HG03097 (cell line): ENCODE measurements at regions not wholly inside any gene's neighbourhood (a gene's known extent, or its start where the extent isn't known, plus 50 kb on each side); places are given as distances from the start of the nearest gene placed in this dataset.

Source experiments
- ATAC-seq: cut with Tn5 transposase; IDR thresholded peaks from one replicate; pipeline ENCODE4 v1.9.1; 2021; ENCODE audit not compliant: unreplicated experiment, low FRiP score

GRCh38 chr10:113354711-113355110, 198.1 kb upstream of the HABP2 start:
- no peak for ATAC-seq

GRCh38 chr10:113356794-113357680, 195.8 kb upstream of the HABP2 start:
- ATAC-seq: no peak

GRCh38 chr10:113357681-113358300, 195.1 kb upstream of the HABP2 start:
- ATAC-seq: no peak

DNA sequence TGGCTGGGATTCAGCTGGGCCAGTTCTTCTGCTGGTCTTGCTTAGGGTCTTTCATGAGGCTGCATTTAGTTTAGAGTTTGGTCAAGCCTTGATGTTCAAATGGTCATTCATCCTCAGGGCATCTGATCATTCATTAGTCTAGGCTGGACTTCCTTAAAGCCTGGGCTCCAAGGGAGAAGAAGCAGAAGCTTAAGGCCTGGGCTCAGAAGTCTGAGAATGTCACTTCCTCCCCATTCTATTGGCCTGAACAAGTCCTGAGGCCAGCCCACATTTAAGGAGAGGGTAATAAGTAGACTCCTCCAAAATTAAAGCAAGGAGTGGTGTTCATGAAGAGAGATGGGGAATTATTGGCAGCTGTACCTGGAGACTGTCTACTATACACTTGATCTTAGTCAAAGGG, 193.2 kb upstream of the HABP2 start:
- no peak for ATAC-seq

GRCh38 chr10:113360870-113361269, 192.0 kb upstream of the HABP2 start:
- ATAC-seq: no peak

DNA sequence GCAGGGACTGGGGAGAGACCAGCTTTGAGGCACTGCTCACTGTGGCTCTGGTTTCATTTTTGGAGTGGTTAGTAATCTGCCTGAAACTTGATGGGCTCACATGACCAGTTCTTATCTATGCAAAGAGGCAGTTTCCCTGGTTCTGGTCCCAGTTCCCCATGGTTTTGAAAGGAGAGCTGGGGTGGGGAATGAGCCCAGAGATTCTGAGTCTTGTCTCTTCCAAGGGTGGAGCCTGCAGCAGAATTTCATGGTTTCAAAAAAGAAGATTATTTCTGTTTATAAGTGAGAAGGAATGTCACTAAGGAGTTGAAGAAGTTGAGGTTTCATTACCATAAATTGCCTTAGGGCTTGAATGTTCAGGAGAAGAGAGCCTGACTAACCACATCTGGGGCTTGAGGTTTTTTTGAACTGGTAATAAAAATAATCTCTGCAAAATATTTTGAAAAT, 190.2 kb upstream of the HABP2 start:
- ATAC-seq: no peak

DNA sequence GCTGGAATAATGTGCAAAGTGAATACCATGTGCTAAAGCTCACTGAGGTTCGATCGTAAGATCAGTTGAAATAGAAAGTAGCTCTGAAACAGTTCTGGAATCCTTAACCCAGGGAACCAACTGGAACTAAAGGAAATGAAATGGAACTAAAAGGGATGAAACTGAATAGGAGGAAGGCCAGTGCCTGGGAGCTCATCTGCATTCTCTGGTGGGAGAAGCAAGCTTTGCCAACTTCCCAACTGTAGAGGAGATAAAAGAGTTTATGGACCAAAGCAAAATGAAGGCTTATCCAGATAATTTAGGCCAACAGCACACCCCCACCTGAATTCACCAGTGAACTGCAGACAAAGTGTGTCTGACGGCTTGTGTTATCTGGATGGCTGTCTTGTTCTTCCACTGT, 188.6 kb upstream of the HABP2 start:
- ATAC-seq: no peak

GRCh38 chr10:113368666-113369364, 184.0 kb upstream of the HABP2 start:
- ATAC-seq: no peak

GRCh38 chr10:113369365-113369694, 183.5 kb upstream of the HABP2 start:
- ATAC-seq: no peak

GRCh38 chr10:113376428-113376827, 176.4 kb upstream of the HABP2 start:
- ATAC-seq: no peak

DNA sequence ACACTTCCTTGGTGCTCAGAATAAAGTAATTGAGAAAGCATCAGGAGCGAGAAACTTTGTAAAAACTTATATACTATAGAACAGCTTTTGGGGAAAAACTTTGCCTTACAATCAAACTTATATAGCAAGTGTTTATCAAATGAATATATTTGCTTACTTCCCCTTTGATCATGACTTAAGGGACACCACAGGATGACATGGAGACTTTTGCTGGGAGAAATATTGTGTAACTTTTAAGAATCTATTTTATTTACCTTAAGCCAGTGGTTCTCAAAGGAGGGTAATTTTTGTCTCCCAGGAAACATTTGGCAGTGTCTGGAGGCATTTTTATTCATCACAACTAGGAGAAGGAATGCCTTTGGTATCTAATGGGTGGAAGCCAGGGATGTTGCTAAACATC, 173.8 kb upstream of the HABP2 start:
- no peak for ATAC-seq

- no peak for ATAC-seq
These were observed 171.4 kb upstream of the HABP2 start for GRCh38 chr10:113381416-113381815.

DNA sequence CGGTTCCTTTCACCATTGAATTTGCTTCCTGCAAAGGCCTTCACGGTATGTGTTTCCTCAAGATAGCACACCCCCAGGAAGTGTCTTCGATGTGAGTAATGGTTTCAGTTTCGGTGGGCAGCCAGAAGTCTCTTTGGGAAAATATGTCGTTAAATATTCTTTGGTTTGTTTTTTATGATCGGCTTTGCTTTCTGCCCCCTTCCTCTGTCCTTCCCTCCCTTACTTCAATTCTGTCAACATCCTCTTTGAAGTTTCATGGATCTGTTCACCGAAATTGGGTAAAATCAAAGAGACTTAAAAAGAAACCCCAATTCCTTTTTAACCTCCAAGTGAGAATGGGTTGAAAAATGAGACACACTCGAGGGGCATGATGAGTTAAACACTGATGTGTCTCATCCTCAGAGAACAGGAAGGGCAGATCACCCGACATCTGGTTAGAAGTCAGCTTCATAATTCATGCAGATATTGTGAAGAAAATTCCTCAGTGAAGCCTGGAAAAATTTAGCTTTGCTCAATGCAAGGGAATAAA, 170.8 kb upstream of the HABP2 start:
- ATAC-seq: no peak

GRCh38 chr10:113382691-113383090, 170.2 kb upstream of the HABP2 start:
- ATAC-seq: no peak

DNA sequence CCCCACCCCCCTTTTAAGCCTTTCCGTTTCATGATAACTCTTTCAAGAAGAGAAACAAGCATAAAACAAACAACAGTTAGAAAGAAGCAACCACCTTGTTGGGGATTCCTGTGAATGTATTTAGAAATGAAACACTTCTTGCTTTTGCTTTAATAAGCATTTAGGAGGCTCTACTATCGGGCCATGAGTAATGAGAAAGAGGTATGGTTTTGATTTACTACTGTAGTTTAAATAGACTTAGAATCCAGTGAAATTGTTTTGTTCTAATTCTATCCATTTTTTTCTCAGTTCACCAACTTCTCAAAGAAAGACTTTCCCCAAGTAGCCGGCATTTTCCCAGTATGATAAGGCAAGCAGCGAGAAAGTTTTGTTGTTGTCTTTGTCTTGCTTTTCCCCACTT, 168.7 kb upstream of the HABP2 start:
- ATAC-seq: no peak

DNA sequence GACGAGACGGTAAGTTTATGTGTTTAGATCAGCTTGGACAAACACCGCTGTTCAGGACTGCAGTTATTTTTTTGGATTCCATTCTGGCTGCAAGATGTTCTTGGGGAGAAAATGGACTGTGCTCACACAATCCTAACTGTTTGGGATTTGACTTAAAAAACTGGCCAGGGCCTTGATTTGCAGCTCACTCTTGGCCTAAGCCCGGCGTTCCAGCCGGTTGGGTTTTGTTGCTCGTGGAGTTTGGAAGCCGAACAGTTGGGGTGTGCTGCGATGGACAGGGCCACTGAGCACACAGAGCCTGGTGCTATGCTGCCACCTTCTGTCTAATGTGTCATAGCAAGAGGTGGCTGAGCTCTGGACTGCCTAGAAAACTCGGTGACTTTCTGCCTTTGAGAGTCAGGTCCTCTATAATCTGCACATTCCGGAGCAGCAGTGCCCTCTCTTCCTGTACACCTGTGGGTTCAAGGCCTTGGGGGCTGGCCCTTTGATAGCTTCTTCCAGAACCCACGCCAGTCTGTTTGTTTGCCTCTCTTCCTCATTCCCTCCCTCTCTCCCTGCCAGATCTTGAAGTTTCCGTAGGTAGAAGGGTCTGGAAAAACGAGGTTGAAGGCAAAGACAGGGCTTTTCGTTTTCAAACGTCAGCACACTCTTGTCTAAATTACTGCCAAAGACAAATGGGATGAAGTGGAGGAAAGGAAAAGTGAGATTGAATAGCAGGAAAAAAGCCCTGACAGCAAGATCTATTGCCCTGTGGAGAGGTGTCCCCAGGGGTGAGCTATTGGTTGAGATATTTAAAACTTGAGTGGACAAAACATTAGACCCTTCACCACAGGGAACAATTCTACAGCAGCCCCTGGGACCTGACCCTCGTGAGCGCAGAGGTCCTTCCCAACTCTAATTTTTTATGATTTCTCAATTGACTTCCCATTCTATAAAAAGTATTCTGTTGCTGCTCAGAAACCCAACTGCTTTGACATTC, 167.5 kb upstream of the HABP2 start:
- peak; percentile 84 for ATAC-seq

GRCh38 chr10:113386005-113386404, 166.8 kb upstream of the HABP2 start:
- ATAC-seq: no peak

DNA sequence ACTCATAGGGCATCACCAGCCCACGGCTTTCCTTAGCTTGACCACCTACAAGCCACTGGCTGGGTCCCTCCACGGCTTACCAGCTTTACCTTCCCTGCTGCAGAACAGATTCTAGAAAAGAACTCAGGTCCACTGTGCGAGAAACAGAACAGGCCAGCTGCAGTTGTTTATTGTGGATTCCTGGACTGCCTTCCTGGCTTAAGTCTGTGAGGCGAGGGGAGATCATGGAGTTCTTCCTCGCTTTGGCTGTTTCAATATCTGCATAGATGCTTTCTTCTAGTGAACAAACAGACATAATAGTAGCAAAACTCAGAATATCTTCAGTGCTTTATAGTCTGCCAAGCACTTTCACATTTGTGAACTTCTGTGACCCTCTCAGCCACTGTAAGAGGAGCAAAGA, 162.9 kb upstream of the HABP2 start:
- ATAC-seq: no peak

DNA sequence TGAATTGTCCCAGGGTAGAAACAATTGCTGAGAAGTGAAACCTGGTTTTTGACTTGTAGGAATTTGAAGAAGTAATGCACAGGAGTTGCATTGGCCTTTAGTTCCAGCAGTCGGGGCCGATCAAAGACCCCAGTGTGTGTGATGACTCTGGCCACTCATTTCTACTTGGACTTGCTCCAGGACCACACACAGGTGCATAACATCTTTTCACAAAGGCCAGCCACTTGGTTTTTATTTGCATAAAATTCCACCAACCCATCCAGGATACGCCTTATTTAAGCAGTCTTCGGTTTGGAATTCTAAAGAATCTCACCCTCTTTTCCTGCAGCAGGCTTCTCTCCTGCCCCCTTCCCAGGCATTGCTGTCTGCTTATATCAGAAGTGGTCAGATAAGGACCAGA, 162.0 kb upstream of the HABP2 start:
- ATAC-seq: no peak

DNA sequence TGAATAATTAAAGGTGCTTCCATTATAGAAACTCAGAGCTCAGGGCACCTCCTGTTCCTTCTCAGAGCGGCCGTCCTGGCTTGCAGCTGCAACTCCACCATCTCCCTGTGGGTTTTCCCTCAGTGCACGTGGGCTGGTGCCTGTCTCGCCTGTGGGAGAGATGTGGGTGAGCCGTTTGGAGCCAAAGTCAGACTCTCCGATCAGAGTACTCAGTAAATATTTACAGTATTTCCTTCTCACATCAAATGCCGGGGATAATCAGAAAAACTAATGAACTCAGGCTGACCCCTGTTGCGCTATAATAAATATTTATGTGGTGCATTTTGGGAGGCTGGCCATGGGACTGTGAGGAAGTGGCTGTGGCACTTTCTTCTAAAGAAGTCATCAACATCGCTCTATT, 155.8 kb upstream of the HABP2 start:
- ATAC-seq: no peak
